ENCODE measurements at regions not wholly inside any gene's neighbourhood (a gene's known extent, or its start where the extent isn't known, plus 50 kb on each side); places are given as distances from the start of the nearest gene placed in this dataset.

GRCh38 chr13:92938486-92939020 is 288.1 kb upstream of the GPC6 start:
- DNase-seq (no peak), ATAC-seq (replicated peaks) (no peak)
- Mint-ChIP-seq H3K4me1 (no peaks in the 10 kb centered on the region), H3K27ac (no peak overlapping the region), H3K9me3 (no peaks in the 10 kb centered on the region), H3K27me3 (no peaks in the 10 kb centered on the region), H3K4me3 (no peak overlapping the region), H3K36me3 (no peaks in the 10 kb centered on the region)

GRCh38 chr13:92941167-92941566 is 285.4 kb upstream of the GPC6 start:
- Mint-ChIP-seq H3K4me1 (no peaks in the 10 kb centered on the region), H3K27me3 (no peaks in the 10 kb centered on the region), H3K9me3 (no peaks in the 10 kb centered on the region), H3K4me3 (no peak overlapping the region), H3K36me3 (no peaks in the 10 kb centered on the region), H3K27ac (no peak overlapping the region)
- no peak for ATAC-seq (replicated peaks)
- no peak for DNase-seq

- no peak for ATAC-seq (replicated peaks)
These were observed 278.7 kb upstream of the GPC6 start for GRCh38 chr13:92947770-92948434.

GRCh38 chr13:92950771-92951170 is 275.8 kb upstream of the GPC6 start:
- H3K27ac Mint-ChIP-seq: no peak overlapping the region
- ATAC-seq (replicated peaks): no peak

More at GRCh38 chr13:92947770-92948434, 278.7 kb upstream of the GPC6 start:
- no peak overlapping the region for H3K4me3 Mint-ChIP-seq
- H3K36me3 Mint-ChIP-seq: no peaks in the 10 kb centered on the region
- no peaks in the 10 kb centered on the region for H3K27me3 Mint-ChIP-seq
- no peak for DNase-seq
- peaks cover 0 to 3% of the 10 kb centered on the region in 2 donors for H3K9me3 Mint-ChIP-seq
- H3K4me1 Mint-ChIP-seq: no peaks in the 10 kb centered on the region
- H3K27ac Mint-ChIP-seq: no peak overlapping the region

GRCh38 chr13:92951273-92951890 is 275.2 kb upstream of the GPC6 start:
- Mint-ChIP-seq H3K4me3 (no peak overlapping the region), H3K27ac (no peak overlapping the region), H3K9me3 (peaks cover 5% of the 10 kb centered on the region in 2 donors), H3K4me1 (no peaks in the 10 kb centered on the region), H3K27me3 (no peaks in the 10 kb centered on the region), H3K36me3 (no peaks in the 10 kb centered on the region)
- DNase-seq (no peak), ATAC-seq (replicated peaks) (no peak)

More at GRCh38 chr13:92950771-92951170, 275.8 kb upstream of the GPC6 start:
- Mint-ChIP-seq H3K27me3 (no peaks in the 10 kb centered on the region), H3K36me3 (no peaks in the 10 kb centered on the region), H3K4me1 (no peaks in the 10 kb centered on the region), H3K4me3 (no peak overlapping the region), H3K9me3 (peaks cover 2 to 5% of the 10 kb centered on the region in 2 donors)
- no peak for DNase-seq

GRCh38 chr13:92952161-92952560 is 274.4 kb upstream of the GPC6 start:
- Mint-ChIP-seq H3K9me3 (peaks cover 3 to 5% of the 10 kb centered on the region in 2 donors), H3K4me1 (no peaks in the 10 kb centered on the region), H3K4me3 (no peak overlapping the region), H3K27ac (no peak overlapping the region), H3K27me3 (no peaks in the 10 kb centered on the region), H3K36me3 (no peaks in the 10 kb centered on the region)
- DNase-seq (no peak), ATAC-seq (replicated peaks) (no peak)

GRCh38 chr13:92954746-92955145 is 271.9 kb upstream of the GPC6 start:
- no peaks in the 10 kb centered on the region for H3K27me3 Mint-ChIP-seq
- H3K4me1 Mint-ChIP-seq: no peaks in the 10 kb centered on the region
- no peak for ATAC-seq (replicated peaks)
- H3K36me3 Mint-ChIP-seq: no peaks in the 10 kb centered on the region
- peaks cover 7 to 10% of the 10 kb centered on the region in 2 donors for H3K9me3 Mint-ChIP-seq
- no peak overlapping the region for H3K4me3 Mint-ChIP-seq
- H3K27ac Mint-ChIP-seq: no peak overlapping the region
- no peak for DNase-seq

- no peak overlapping the region for H3K27ac Mint-ChIP-seq
- no peak overlapping the region for H3K4me3 Mint-ChIP-seq
- peaks cover 17 to 22% of the 10 kb centered on the region in 2 donors for H3K9me3 Mint-ChIP-seq
- no peak for DNase-seq
- H3K4me1 Mint-ChIP-seq: no peaks in the 10 kb centered on the region
- no peaks in the 10 kb centered on the region for H3K27me3 Mint-ChIP-seq
- no peak for ATAC-seq (replicated peaks)
- H3K36me3 Mint-ChIP-seq: no peaks in the 10 kb centered on the region
These were observed 266.8 kb upstream of the GPC6 start for GRCh38 chr13:92959790-92960189.

- peaks cover 17 to 19% of the 10 kb centered on the region in 2 donors for H3K9me3 Mint-ChIP-seq
- H3K4me3 Mint-ChIP-seq: no peak overlapping the region
- no peak overlapping the region for H3K27ac Mint-ChIP-seq
- no peaks in the 10 kb centered on the region for H3K27me3 Mint-ChIP-seq
- H3K36me3 Mint-ChIP-seq: no peaks in the 10 kb centered on the region
- ATAC-seq (replicated peaks) (no peak), DNase-seq (no peak)
- H3K4me1 Mint-ChIP-seq: no peaks in the 10 kb centered on the region
These were observed 263.6 kb upstream of the GPC6 start for GRCh38 chr13:92963029-92963428.

- no peak overlapping the region for H3K4me3 Mint-ChIP-seq
- DNase-seq: no peak
- no peaks in the 10 kb centered on the region for H3K27me3 Mint-ChIP-seq
- ATAC-seq (replicated peaks): no peak
- peaks cover 7 to 12% of the 10 kb centered on the region in 2 donors for H3K9me3 Mint-ChIP-seq
- H3K4me1 Mint-ChIP-seq: no peaks in the 10 kb centered on the region
- no peak overlapping the region for H3K27ac Mint-ChIP-seq
- no peaks in the 10 kb centered on the region for H3K36me3 Mint-ChIP-seq
These were observed 260.3 kb upstream of the GPC6 start for GRCh38 chr13:92966341-92966740.

GRCh38 chr13:92966900-92967299 is 259.7 kb upstream of the GPC6 start:
- Mint-ChIP-seq H3K4me3 (no peak overlapping the region), H3K27me3 (no peaks in the 10 kb centered on the region)
- no peak for ATAC-seq (replicated peaks)

GRCh38 chr13:92967923-92968322 is 258.7 kb upstream of the GPC6 start:
- no peak for DNase-seq
- Mint-ChIP-seq H3K4me1 (no peaks in the 10 kb centered on the region), H3K27ac (no peak overlapping the region), H3K36me3 (no peaks in the 10 kb centered on the region), H3K27me3 (no peaks in the 10 kb centered on the region), H3K4me3 (no peak overlapping the region), H3K9me3 (peaks cover 8 to 9% of the 10 kb centered on the region in 2 donors)
- no peak for ATAC-seq (replicated peaks)

More at GRCh38 chr13:92966900-92967299, 259.7 kb upstream of the GPC6 start:
- H3K4me1 Mint-ChIP-seq: no peaks in the 10 kb centered on the region
- no peak for DNase-seq
- no peak overlapping the region for H3K27ac Mint-ChIP-seq
- peaks cover 6 to 9% of the 10 kb centered on the region in 2 donors for H3K9me3 Mint-ChIP-seq
- H3K36me3 Mint-ChIP-seq: no peaks in the 10 kb centered on the region

- H3K4me3 Mint-ChIP-seq: no peak overlapping the region
- peaks cover 4 to 9% of the 10 kb centered on the region in 2 donors for H3K9me3 Mint-ChIP-seq
- DNase-seq: no peak
- H3K27ac Mint-ChIP-seq: no peak overlapping the region
- H3K4me1 Mint-ChIP-seq: no peaks in the 10 kb centered on the region
- H3K36me3 Mint-ChIP-seq: no peaks in the 10 kb centered on the region
- no peaks in the 10 kb centered on the region for H3K27me3 Mint-ChIP-seq
- no peak for ATAC-seq (replicated peaks)
These were observed 253.9 kb upstream of the GPC6 start for GRCh38 chr13:92972751-92973150.

GRCh38 chr13:92974905-92975429 is 251.6 kb upstream of the GPC6 start:
- Mint-ChIP-seq H3K27me3 (no peaks in the 10 kb centered on the region), H3K9me3 (peaks cover 0 to 9% of the 10 kb centered on the region in 2 donors)

GRCh38 chr13:92976657-92977056 is 249.9 kb upstream of the GPC6 start:
- Mint-ChIP-seq H3K4me3 (no peak overlapping the region), H3K27ac (no peak overlapping the region), H3K4me1 (no peaks in the 10 kb centered on the region), H3K9me3 (peaks cover 0 to 6% of the 10 kb centered on the region in 2 donors), H3K27me3 (no peaks in the 10 kb centered on the region), H3K36me3 (no peaks in the 10 kb centered on the region)
- ATAC-seq (replicated peaks): no peak
- no peak for DNase-seq

More at GRCh38 chr13:92974905-92975429, 251.6 kb upstream of the GPC6 start:
- H3K4me3 Mint-ChIP-seq: no peak overlapping the region
- ATAC-seq (replicated peaks) (no peak), DNase-seq (no peak)
- H3K4me1 Mint-ChIP-seq: no peaks in the 10 kb centered on the region
- no peak overlapping the region for H3K27ac Mint-ChIP-seq
- no peaks in the 10 kb centered on the region for H3K36me3 Mint-ChIP-seq
